Suppressor macrophage treated with lipopolysaccharide for 4 hours (primary cell): ENCODE measurements at regions not wholly inside any gene's neighbourhood (a gene's known extent, or its start where the extent isn't known, plus 50 kb on each side); places are given as distances from the start of the nearest gene placed in this dataset.

Experiments used
- DNase-seq: peaks from one replicate; pipeline ENCODE4 v3.0.0-alpha.2; 2020

- no peak for DNase-seq
These were observed 422.4 kb downstream of the PTPRU start for GRCh38 chr1:29658688-29659087.

GRCh38 chr1:29657816-29658215, 421.5 kb downstream of the PTPRU start:
- no peak for DNase-seq

GRCh38 chr1:29655945-29656850, 419.9 kb downstream of the PTPRU start:
- DNase-seq = peak; percentile 2

GRCh38 chr1:29655145-29655544, 418.8 kb downstream of the PTPRU start:
- no peak for DNase-seq

- no peak for DNase-seq
These were observed 417.6 kb downstream of the PTPRU start for GRCh38 chr1:29653886-29654450.

- DNase-seq = no peak
These were observed 416.9 kb downstream of the PTPRU start for GRCh38 chr1:29653034-29653810.

GRCh38 chr1:29651684-29652665, 415.7 kb downstream of the PTPRU start:
- no peak for DNase-seq

GRCh38 chr1:29651246-29651645, 414.9 kb downstream of the PTPRU start:
- no peak for DNase-seq

GRCh38 chr1:29650476-29650875, 414.2 kb downstream of the PTPRU start:
- no peak for DNase-seq

GRCh38 chr1:29650041-29650400, 413.7 kb downstream of the PTPRU start:
- no peak for DNase-seq

- DNase-seq = no peak
These were observed 413.1 kb downstream of the PTPRU start for GRCh38 chr1:29649189-29650040.

GRCh38 chr1:29648798-29649188, 412.5 kb downstream of the PTPRU start:
- no peak for DNase-seq

- no peak for DNase-seq
These were observed 411.7 kb downstream of the PTPRU start for GRCh38 chr1:29648026-29648425.

GRCh38 chr1:29647581-29647980, 411.3 kb downstream of the PTPRU start:
- no peak for DNase-seq

GRCh38 chr1:29646161-29646775, 409.9 kb downstream of the PTPRU start:
- no peak for DNase-seq

- no peak for DNase-seq
These were observed 409.3 kb downstream of the PTPRU start for GRCh38 chr1:29645586-29645985.

- no peak for DNase-seq
These were observed 408.5 kb downstream of the PTPRU start for GRCh38 chr1:29644812-29645211.

GRCh38 chr1:29643838-29644440, 407.6 kb downstream of the PTPRU start:
- no peak for DNase-seq

- DNase-seq = no peak
These were observed 407.0 kb downstream of the PTPRU start for GRCh38 chr1:29643281-29643680.

GRCh38 chr1:29642519-29642918, 406.2 kb downstream of the PTPRU start:
- no peak for DNase-seq

- no peak for DNase-seq
These were observed 405.6 kb downstream of the PTPRU start for GRCh38 chr1:29641921-29642320.
